ENCODE measurements at regions not wholly inside any gene's neighbourhood (a gene's known extent, or its start where the extent isn't known, plus 50 kb on each side); places are given as distances from the start of the nearest gene placed in this dataset.

- Histone ChIP-seq H2AFZ (ENCODE audit: control insufficient read depth, low read length) (no peak overlapping the region), H3K27me3 (ENCODE audit: control insufficient read depth, extremely low read depth, insufficient read depth, low read length) (no peaks in the 10 kb centered on the region), H3K4me2 (ENCODE audit: control insufficient read depth, extremely low read depth, insufficient read depth, low read depth, low read length) (no peak overlapping the region), H3K9me1 (ENCODE audit: control insufficient read depth, extremely low read depth, insufficient read depth, low read length) (no peaks in the 10 kb centered on the region), H3K4me1 (ENCODE audit: control insufficient read depth, extremely low read depth, insufficient read depth, low read length) (no peaks in the 10 kb centered on the region), H4K20me1 (ENCODE audit: control insufficient read depth, extremely low read depth, insufficient read depth, low read length) (no peaks in the 10 kb centered on the region), H3K4me3 (ENCODE audit: control insufficient read depth in 2 of 3, extremely low read depth in 1 of 3, insufficient read depth in 2 of 3, low read depth in 1 of 3, low read length in 3 of 3) (no peak overlapping the region), H3K36me3 (ENCODE audit: control insufficient read depth in 2 of 2, extremely low read depth in 1 of 2, insufficient read depth in 2 of 2, low read length in 2 of 2) (no peaks in the 10 kb centered on the region), H3K79me2 (ENCODE audit: control insufficient read depth, insufficient read depth, low read length) (no peaks in the 10 kb centered on the region), H3K9ac (ENCODE audit: control insufficient read depth, extremely low read depth, insufficient read depth, low read length) (no peak overlapping the region), H3K27ac (ENCODE audit: control insufficient read depth, insufficient read depth, low read length) (no peak overlapping the region), H3K9me3 (ENCODE audit: control insufficient read depth, low read depth, low read length) (no peaks in the 10 kb centered on the region)
- no peak for TF ChIP-seq CTCF (optimal IDR thresholded peaks at IDR 0.05 in 1 of 3, IDR thresholded peaks at IDR 0.05 in 1 of 3, conservative IDR thresholded peaks at IDR 0.05 in 1 of 3; ENCODE audit: extremely low read depth in 1 of 3, insufficient read depth in 2 of 3, low read length in 3 of 3)
- no peak for TF ChIP-seq EZH2 (IDR thresholded peaks at IDR 0.05; ENCODE audit: low read length)
- DNase-seq (ENCODE audit: low read depth, low spot score) = no peak
- dilution Hi-C loops (cut with MboI; ENCODE audit: extremely low pct_ligation_motif_present, low sequenced_read_pairs) = no loop called here
- no peak for FAIRE-seq
Observed at GRCh38 chr3:111471831-111472230, 70.2 kb upstream of the CD96 start.

- no peaks in the 10 kb centered on the region for H3K36me3 ChIP-seq (ENCODE audit: control insufficient read depth in 2 of 2, extremely low read depth in 1 of 2, insufficient read depth in 2 of 2, low read length in 2 of 2)
- TF ChIP-seq CTCF (optimal IDR thresholded peaks at IDR 0.05 in 1 of 3, IDR thresholded peaks at IDR 0.05 in 1 of 3, conservative IDR thresholded peaks at IDR 0.05 in 1 of 3; ENCODE audit: extremely low read depth in 1 of 3, insufficient read depth in 2 of 3, low read length in 3 of 3) = no peak
- TF ChIP-seq EZH2 (IDR thresholded peaks at IDR 0.05; ENCODE audit: low read length) = no peak
- no peaks in the 10 kb centered on the region for H3K4me1 ChIP-seq (ENCODE audit: control insufficient read depth, extremely low read depth, insufficient read depth, low read length)
- no peaks in the 10 kb centered on the region for H4K20me1 ChIP-seq (ENCODE audit: control insufficient read depth, extremely low read depth, insufficient read depth, low read length)
- H3K79me2 ChIP-seq (ENCODE audit: control insufficient read depth, insufficient read depth, low read length) = no peaks in the 10 kb centered on the region
- no peaks in the 10 kb centered on the region for H3K27me3 ChIP-seq (ENCODE audit: control insufficient read depth, extremely low read depth, insufficient read depth, low read length)
- H3K9me3 ChIP-seq (ENCODE audit: control insufficient read depth, low read depth, low read length) = no peaks in the 10 kb centered on the region
- dilution Hi-C loops (cut with MboI; ENCODE audit: extremely low pct_ligation_motif_present, low sequenced_read_pairs) = no loop called here
- H2AFZ ChIP-seq (ENCODE audit: control insufficient read depth, low read length) = no peak overlapping the region
- FAIRE-seq = no peak
- no peak overlapping the region for H3K4me3 ChIP-seq (ENCODE audit: control insufficient read depth in 2 of 3, extremely low read depth in 1 of 3, insufficient read depth in 2 of 3, low read depth in 1 of 3, low read length in 3 of 3)
- no peak overlapping the region for H3K27ac ChIP-seq (ENCODE audit: control insufficient read depth, insufficient read depth, low read length)
- no peak for DNase-seq (ENCODE audit: low read depth, low spot score)
- H3K9ac ChIP-seq (ENCODE audit: control insufficient read depth, extremely low read depth, insufficient read depth, low read length) = no peak overlapping the region
- H3K4me2 ChIP-seq (ENCODE audit: control insufficient read depth, extremely low read depth, insufficient read depth, low read depth, low read length) = no peak overlapping the region
- H3K9me1 ChIP-seq (ENCODE audit: control insufficient read depth, extremely low read depth, insufficient read depth, low read length) = no peaks in the 10 kb centered on the region
Observed at GRCh38 chr3:111472556-111472955, 69.4 kb upstream of the CD96 start.
